DOHH2 (cell line): ENCODE measurements at regions not wholly inside any gene's neighbourhood (a gene's known extent, or its start where the extent isn't known, plus 50 kb on each side); places are given as distances from the start of the nearest gene placed in this dataset.

Experiments
- EZH2phosphoT487 ChIP-seq: fragments of 200-600 bp; sonication (generic); IDR thresholded peaks from 2 replicates; pipeline ENCODE4 v1.6.1; 2017; ENCODE audit warnings: borderline replicate concordance, mild to moderate bottlenecking, antibody characterized with exemption, low read length, moderate library complexity, mixed read lengths
- TF ChIP-seq, protein P1 (sequence below): fragments of 200-600 bp; sonication (generic); IDR thresholded peaks from one replicate; pipeline ENCODE4 v1.5.1; 2014; ENCODE audit warnings: antibody characterized with exemption, mild to moderate bottlenecking, low read depth, low read length; ENCODE audit not compliant: poor library complexity, severe bottlenecking

GRCh38 chr4:131001371-131001770 is 1905.4 kb downstream of the C4orf33 start:
- TF ChIP-seq, protein P1, sequence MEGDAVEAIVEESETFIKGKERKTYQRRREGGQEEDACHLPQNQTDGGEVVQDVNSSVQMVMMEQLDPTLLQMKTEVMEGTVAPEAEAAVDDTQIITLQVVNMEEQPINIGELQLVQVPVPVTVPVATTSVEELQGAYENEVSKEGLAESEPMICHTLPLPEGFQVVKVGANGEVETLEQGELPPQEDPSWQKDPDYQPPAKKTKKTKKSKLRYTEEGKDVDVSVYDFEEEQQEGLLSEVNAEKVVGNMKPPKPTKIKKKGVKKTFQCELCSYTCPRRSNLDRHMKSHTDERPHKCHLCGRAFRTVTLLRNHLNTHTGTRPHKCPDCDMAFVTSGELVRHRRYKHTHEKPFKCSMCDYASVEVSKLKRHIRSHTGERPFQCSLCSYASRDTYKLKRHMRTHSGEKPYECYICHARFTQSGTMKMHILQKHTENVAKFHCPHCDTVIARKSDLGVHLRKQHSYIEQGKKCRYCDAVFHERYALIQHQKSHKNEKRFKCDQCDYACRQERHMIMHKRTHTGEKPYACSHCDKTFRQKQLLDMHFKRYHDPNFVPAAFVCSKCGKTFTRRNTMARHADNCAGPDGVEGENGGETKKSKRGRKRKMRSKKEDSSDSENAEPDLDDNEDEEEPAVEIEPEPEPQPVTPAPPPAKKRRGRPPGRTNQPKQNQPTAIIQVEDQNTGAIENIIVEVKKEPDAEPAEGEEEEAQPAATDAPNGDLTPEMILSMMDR: no peak
- no peak for TF ChIP-seq EZH2phosphoT487
